H9 (cell line): ENCODE measurements at regions not wholly inside any gene's neighbourhood (a gene's known extent, or its start where the extent isn't known, plus 50 kb on each side); places are given as distances from the start of the nearest gene placed in this dataset.
A peak's percentile ranks its signal among the peaks of the same experiment; 100 is the strongest.

Source experiments
- DNase-seq: peaks from one replicate; pipeline ENCODE4 v3.0.0-alpha.2; 2017
- H2AFZ ChIP-seq: one replicate; pipeline ENCODE4 v1.6.1; 2013; ENCODE audit warnings: mild to moderate bottlenecking, low read length, control low read depth, moderate library complexity
- H2AK5ac ChIP-seq: 2 replicates; pipeline ENCODE4 v1.6.1; 2013; ENCODE audit warnings: low read length, control low read depth, mixed read lengths; ENCODE audit not compliant: insufficient read length
- H2BK120ac ChIP-seq: one replicate; pipeline ENCODE4 v1.6.1; 2013; ENCODE audit warnings: low read depth, mild to moderate bottlenecking, low read length, control low read depth, inconsistent platforms; ENCODE audit not compliant: poor library complexity, severe bottlenecking
- H2BK12ac ChIP-seq: 2 replicates; pipeline ENCODE4 v1.6.1; 2013; ENCODE audit warnings: low read length, control low read depth, mixed read lengths, low read depth; ENCODE audit not compliant: insufficient read length
- H2BK15ac ChIP-seq: 2 replicates; pipeline ENCODE4 v1.6.1; 2013; ENCODE audit warnings: low read depth, low read length, control low read depth
- H2BK20ac ChIP-seq: one replicate; pipeline ENCODE4 v1.6.1; 2013; ENCODE audit warnings: low read depth, mild to moderate bottlenecking, low read length, control low read depth, inconsistent platforms; ENCODE audit not compliant: poor library complexity, severe bottlenecking
- H2BK5ac ChIP-seq: 2 replicates; pipeline ENCODE4 v1.6.1; 2013; ENCODE audit warnings: low read length, control low read depth, mixed read lengths; ENCODE audit not compliant: insufficient read length
- H3K14ac ChIP-seq: 2 replicates; pipeline ENCODE4 v1.6.1; 2013; ENCODE audit warnings: low read length, control low read depth; ENCODE audit not compliant: insufficient read depth
- H3K18ac ChIP-seq: 2 replicates; pipeline ENCODE4 v1.6.1; 2013; ENCODE audit warnings: low read depth, mild to moderate bottlenecking, mixed read lengths, low read length, control low read depth; ENCODE audit not compliant: insufficient read length
- H3K23ac ChIP-seq: 2 replicates; pipeline ENCODE4 v1.6.1; 2013; ENCODE audit warnings: low read length, control low read depth, mixed read lengths, low read depth; ENCODE audit not compliant: insufficient read length
- H3K23me2 ChIP-seq: 2 replicates; pipeline ENCODE4 v1.6.1; 2013; ENCODE audit warnings: low read depth, mild to moderate bottlenecking, mixed read lengths, low read length, control low read depth; ENCODE audit not compliant: insufficient read length, poor library complexity, severe bottlenecking
- H3K27ac ChIP-seq: 2 replicates; pipeline ENCODE4 v1.5.1; 2013; ENCODE audit warnings: low read length, control low read depth, mixed read lengths, low read depth; ENCODE audit not compliant: insufficient read length
- H3K27me3 ChIP-seq: 2 replicates; pipeline ENCODE4 v1.6.1; 2013; ENCODE audit warnings: low read length, control low read depth, inconsistent platforms; ENCODE audit not compliant: insufficient read depth
- H3K4ac ChIP-seq: 2 replicates; pipeline ENCODE4 v1.6.1; 2013; ENCODE audit warnings: low read depth, mild to moderate bottlenecking, control low read depth, inconsistent platforms, low read length, moderate library complexity
- H3K4me1 ChIP-seq: 2 replicates; pipeline ENCODE4 v1.6.1; 2013; ENCODE audit warnings: low read length, control low read depth, inconsistent platforms; ENCODE audit not compliant: insufficient read depth
- H3K4me2 ChIP-seq: 2 replicates; pipeline ENCODE4 v1.6.1; 2013; ENCODE audit warnings: low read length, control low read depth, mixed read lengths; ENCODE audit not compliant: insufficient read length, insufficient read depth
- H3K56ac ChIP-seq: 2 replicates; pipeline ENCODE4 v1.6.1; 2013; ENCODE audit warnings: low read depth, mild to moderate bottlenecking, mixed read lengths, low read length, control low read depth; ENCODE audit not compliant: insufficient read length
- H3K79me1 ChIP-seq: 2 replicates; pipeline ENCODE4 v1.6.1; 2013; ENCODE audit warnings: low read depth, mild to moderate bottlenecking, moderate library complexity, low read length, control low read depth, inconsistent platforms; ENCODE audit not compliant: insufficient read depth, poor library complexity, severe bottlenecking
- H3K79me2 ChIP-seq: 2 replicates; pipeline ENCODE4 v1.6.1; 2013; ENCODE audit warnings: low read length, control low read depth, inconsistent platforms; ENCODE audit not compliant: insufficient read depth
- H3K9ac ChIP-seq: 2 replicates; pipeline ENCODE4 v1.6.1; 2013; ENCODE audit warnings: low read length, control low read depth, mixed read lengths; ENCODE audit not compliant: insufficient read length; ENCODE audit errors: extremely low read depth
- H3K9me3 ChIP-seq: one replicate; pipeline ENCODE4 v1.6.1; 2013; ENCODE audit warnings: low read depth, low read length, inconsistent platforms; ENCODE audit not compliant: control insufficient read depth
- H3T11ph ChIP-seq: one replicate; pipeline ENCODE4 v1.6.1; 2013; ENCODE audit warnings: mild to moderate bottlenecking, low read length, control low read depth, inconsistent platforms
- H4K20me1 ChIP-seq: one replicate; pipeline ENCODE4 v1.6.1; 2013; ENCODE audit not compliant: control insufficient read depth, insufficient read length, insufficient read depth
- H4K5ac ChIP-seq: 2 replicates; pipeline ENCODE4 v1.6.1; 2013; ENCODE audit warnings: low read depth, mild to moderate bottlenecking, mixed read lengths, low read length, control low read depth; ENCODE audit not compliant: insufficient read length
- H4K8ac ChIP-seq: replicated peaks from 2 replicates; pipeline ENCODE4 v1.6.1; 2013; ENCODE audit warnings: low read length, control low read depth, mixed read lengths, low read depth; ENCODE audit not compliant: insufficient read length
- H4K91ac ChIP-seq: 2 replicates; pipeline ENCODE4 v1.6.1; 2013; ENCODE audit warnings: low read depth, mild to moderate bottlenecking, moderate library complexity, mixed read lengths, low read length, control low read depth; ENCODE audit not compliant: insufficient read length
- H3K27ac Mint-ChIP-seq, 3 experiments: 2 replicates in 2 of 3; 3 replicates in 1 of 3; pipeline ENCODE4 v1.8.0; 2020 to 2021; ENCODE audit warnings: mixed read lengths in 3 of 3, mild to moderate bottlenecking in 1 of 3, moderate library complexity in 1 of 3
- H3K27me3 Mint-ChIP-seq: 2 replicates; pipeline ENCODE4 v1.8.0; 2021; ENCODE audit warnings: low read depth, mild to moderate bottlenecking, moderate library complexity, mixed read lengths
- H3K36me3 Mint-ChIP-seq, 3 experiments: 2 replicates in 2 of 3; 3 replicates in 1 of 3; pipeline ENCODE4 v1.8.0; 2020 to 2021; ENCODE audit warnings: low read depth in 3 of 3, mixed read lengths in 3 of 3; ENCODE audit not compliant: insufficient read depth in 1 of 3
- H3K4me1 Mint-ChIP-seq, 2 experiments: 2 replicates each; pipeline ENCODE4 v1.8.0; 2020; ENCODE audit warnings: mixed read lengths in 2 of 2
- H3K4me3 Mint-ChIP-seq, 2 experiments: 2 replicates in 1 of 2; 3 replicates in 1 of 2; pipeline ENCODE4 v1.8.0; 2020 to 2021; ENCODE audit warnings: mild to moderate bottlenecking in 2 of 2, mixed read lengths in 2 of 2, moderate library complexity in 1 of 2
- H3K9me3 Mint-ChIP-seq, 2 experiments: 2 replicates in 1 of 2; 3 replicates in 1 of 2; pipeline ENCODE4 v1.8.0; 2020; ENCODE audit warnings: mild to moderate bottlenecking in 2 of 2, mixed read lengths in 2 of 2, moderate library complexity in 1 of 2
- CTCF ChIP-seq: fragments of 200-600 bp; sonication (generic); conservative IDR thresholded peaks from 3 replicates; pipeline ENCODE4 v1.8.0; 2021; ENCODE audit warnings: antibody characterized with exemption, mild to moderate bottlenecking
- whole genome bisulfite sequencing: extraction: QIAGEN DNeasy Blood & Tissue Kit; methylation state at CpG from one replicate; pipeline ENCODE4 v1.1.7; 2013; ENCODE audit warnings: missing lambda C conversion rate, low lambda C conversion rate, mixed read lengths; ENCODE audit not compliant: insufficient read length; ENCODE audit errors: extremely low coverage; 5-methylcytosine and 5-hydroxymethylcytosine counted together

- Histone ChIP-seq H2BK5ac (no peak overlapping the region), H2BK20ac (no peak overlapping the region), H3K9me3 (peaks cover 58% of the 10 kb centered on the region), H3K27me3 (no peaks in the 10 kb centered on the region), H2BK120ac (no peak overlapping the region), H2AFZ (no peak overlapping the region), H3K27ac (no peak overlapping the region), H4K8ac (no peak overlapping the region), H2AK5ac (no peak overlapping the region), H4K91ac (no peak overlapping the region), H3K23me2 (no peaks in the 10 kb centered on the region), H3K23ac (no peak overlapping the region), H3K14ac (no peak overlapping the region), H2BK12ac (no peak overlapping the region), H3K4me2 (no peak overlapping the region), H4K5ac (no peak overlapping the region), H3T11ph (no peak overlapping the region), H4K20me1 (no peaks in the 10 kb centered on the region), H3K4ac (no peak overlapping the region), H3K56ac (no peak overlapping the region), H3K4me1 (no peaks in the 10 kb centered on the region), H3K9ac (no peak overlapping the region), H2BK15ac (no peak overlapping the region), H3K79me1 (no peaks in the 10 kb centered on the region), H3K79me2 (no peaks in the 10 kb centered on the region), H3K18ac (no peak overlapping the region)
- DNase-seq = no peak
- Mint-ChIP-seq H3K27ac (no peak overlapping the region), H3K36me3 (peaks cover 1 to 21% (median 9%) of the 10 kb centered on the region in 3 experiments; a peak in 6 of 7 replicates), H3K9me3 (peaks cover 89 to 94% of the 10 kb centered on the region in 2 experiments), H3K4me3 (peak overlapping the region in 1 of 2 experiments; percentile 29; a peak in 1 of 5 replicates), H3K27me3 (peaks cover 4% of the 10 kb centered on the region), H3K4me1 (no peaks in the 10 kb centered on the region)
- no peak for TF ChIP-seq CTCF
- WGBS = no CpG with 5 or more reads among the region's 19 CpGs
Observed at GRCh38 chrX:66498672-66499296, 140.1 kb downstream of the EDA2R start.
